Smooth muscle cell (in vitro differentiated cells): ENCODE measurements at regions not wholly inside any gene's neighbourhood (a gene's known extent, or its start where the extent isn't known, plus 50 kb on each side); places are given as distances from the start of the nearest gene placed in this dataset.

Experiments
- DNase-seq: peaks from one replicate; lab custom pipeline; 2025; ENCODE audit not compliant: unreplicated experiment; lab: John Stamatoyannopoulos, UW
- H2AFZ ChIP-seq: fragments of 200-600 bp; sonication (generic); 2 replicates; pipeline ENCODE4 v1.6.0; 2016; ENCODE audit warnings: antibody characterized with exemption, low read depth, mild to moderate bottlenecking
- H3F3A ChIP-seq: fragments of 200-600 bp; sonication (generic); 2 replicates; pipeline ENCODE4 v1.6.0; 2017; ENCODE audit warnings: antibody characterized with exemption, low read depth
- H3K27ac ChIP-seq: fragments of 200-600 bp; sonication (generic); 2 replicates; pipeline ENCODE4 v1.5.1; 2016; ENCODE audit warnings: low read depth, mild to moderate bottlenecking
- H3K27me3 ChIP-seq: fragments of 200-600 bp; sonication (generic); 2 replicates; pipeline ENCODE4 v1.6.1; 2016; ENCODE audit warnings: low read depth, mild to moderate bottlenecking
- H3K36me3 ChIP-seq: fragments of 200-600 bp; sonication (generic); 2 replicates; pipeline ENCODE4 v1.5.1; 2016; ENCODE audit warnings: low read depth
- H3K4me1 ChIP-seq: fragments of 200-600 bp; sonication (generic); 2 replicates; pipeline ENCODE4 v1.5.1; 2016; ENCODE audit warnings: low read depth
- H3K4me2 ChIP-seq: fragments of 200-600 bp; sonication (generic); 2 replicates; pipeline ENCODE4 v1.6.0; 2016; ENCODE audit warnings: mild to moderate bottlenecking
- H3K4me3 ChIP-seq: fragments of 200-600 bp; sonication (generic); 2 replicates; pipeline ENCODE4 v1.5.1; 2016; ENCODE audit warnings: mild to moderate bottlenecking
- H3K79me2 ChIP-seq: fragments of 200-600 bp; sonication (generic); 2 replicates; pipeline ENCODE4 v1.6.0; 2016; ENCODE audit warnings: low read depth, mild to moderate bottlenecking
- H3K9ac ChIP-seq: fragments of 200-600 bp; sonication (generic); 2 replicates; pipeline ENCODE4 v1.6.0; 2016; ENCODE audit warnings: low read depth
- H3K9me3 ChIP-seq: fragments of 200-600 bp; sonication (generic); replicated peaks from 2 replicates; pipeline ENCODE4 v1.5.1; 2016; ENCODE audit warnings: low read depth
- H4K20me1 ChIP-seq: fragments of 200-600 bp; sonication (generic); 2 replicates; pipeline ENCODE4 v1.6.0; 2016; ENCODE audit warnings: low read depth
- CTCF ChIP-seq: fragments of 200-600 bp; sonication (generic); IDR thresholded peaks from 2 replicates; pipeline ENCODE4 v1.5.1; 2017; ENCODE audit warnings: borderline replicate concordance, mild to moderate bottlenecking, antibody characterized with exemption; ENCODE audit not compliant: insufficient read depth, poor library complexity, severe bottlenecking
- WGBS: methylation state at CpG from one replicate; pipeline ENCODE4 v1.1.7; 2016; ENCODE audit warnings: low lambda C conversion rate; 5-methylcytosine and 5-hydroxymethylcytosine counted together

GRCh38 chr16:72657164-72657563, 390.8 kb downstream of the ZFHX3 start:
- DNase-seq: no peak
- TF ChIP-seq CTCF: no peak
- H3K79me2 ChIP-seq: no peaks in the 10 kb centered on the region
- H3K4me3 ChIP-seq: no peak overlapping the region
- no peak overlapping the region for H3K4me2 ChIP-seq
- H3K9ac ChIP-seq: no peak overlapping the region
- no peaks in the 10 kb centered on the region for H4K20me1 ChIP-seq
- no peaks in the 10 kb centered on the region for H3F3A ChIP-seq
- H3K27ac ChIP-seq: no peak overlapping the region
- no peaks in the 10 kb centered on the region for H3K4me1 ChIP-seq
- no peaks in the 10 kb centered on the region for H3K36me3 ChIP-seq
- no peaks in the 10 kb centered on the region for H3K9me3 ChIP-seq
- 96% methylated on average over 1 of the region's 1 CpG for WGBS
- no peaks in the 10 kb centered on the region for H3K27me3 ChIP-seq
- no peak overlapping the region for H2AFZ ChIP-seq

GRCh38 chr16:72654535-72654934, 393.4 kb downstream of the ZFHX3 start:
- H3K9ac ChIP-seq: no peak overlapping the region
- H4K20me1 ChIP-seq: no peaks in the 10 kb centered on the region
- no peak overlapping the region for H2AFZ ChIP-seq
- no peaks in the 10 kb centered on the region for H3K79me2 ChIP-seq
- no peaks in the 10 kb centered on the region for H3K27me3 ChIP-seq
- H3F3A ChIP-seq: no peaks in the 10 kb centered on the region
- no peak overlapping the region for H3K27ac ChIP-seq
- no peak for TF ChIP-seq CTCF
- no peak overlapping the region for H3K4me3 ChIP-seq
- H3K9me3 ChIP-seq: no peaks in the 10 kb centered on the region
- H3K4me2 ChIP-seq: no peak overlapping the region
- no peaks in the 10 kb centered on the region for H3K36me3 ChIP-seq
- H3K4me1 ChIP-seq: no peaks in the 10 kb centered on the region
- no peak for DNase-seq

DNA sequence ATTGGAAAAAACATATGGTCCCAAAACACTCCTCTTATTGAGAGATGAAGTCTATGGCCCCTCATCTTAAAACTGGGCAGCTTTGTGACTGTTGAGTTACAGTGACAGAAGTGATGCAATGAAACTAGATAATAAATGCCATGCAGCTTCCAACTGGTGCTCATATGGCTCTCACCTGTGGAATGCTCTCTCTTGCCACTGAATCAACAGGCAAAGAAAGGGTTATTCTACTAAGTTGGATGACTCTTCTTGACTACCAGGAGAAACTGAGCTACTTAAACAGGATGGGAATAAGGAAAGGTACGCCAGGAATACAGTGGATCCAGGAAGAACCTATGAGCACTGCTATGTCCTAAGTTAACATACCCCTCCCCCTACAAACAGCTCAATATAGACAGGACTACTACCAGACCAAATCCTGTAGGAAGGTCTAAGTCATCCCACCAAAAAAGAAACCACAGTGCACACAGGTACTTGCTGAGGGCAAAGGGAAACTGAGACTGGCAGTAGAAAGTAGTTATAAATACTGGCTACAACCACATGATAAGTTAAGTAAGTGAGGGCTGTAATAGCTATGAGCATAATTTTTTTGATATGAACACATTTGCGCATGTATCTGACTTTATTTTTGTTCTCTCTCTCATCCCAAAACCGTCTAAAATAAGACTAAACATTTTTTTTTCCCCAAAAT, 398.5 kb downstream of the ZFHX3 start:
- H3K4me1 ChIP-seq: no peaks in the 10 kb centered on the region
- no peaks in the 10 kb centered on the region for H3K79me2 ChIP-seq
- H4K20me1 ChIP-seq: no peaks in the 10 kb centered on the region
- no peak overlapping the region for H3K9ac ChIP-seq
- no peaks in the 10 kb centered on the region for H3K36me3 ChIP-seq
- no peaks in the 10 kb centered on the region for H3F3A ChIP-seq
- H2AFZ ChIP-seq: no peak overlapping the region
- no peak overlapping the region for H3K4me3 ChIP-seq
- no peak for TF ChIP-seq CTCF
- 94% methylated on average over 3 of the region's 3 CpGs for WGBS
- H3K4me2 ChIP-seq: no peak overlapping the region
- no peak overlapping the region for H3K27ac ChIP-seq
- H3K27me3 ChIP-seq: no peaks in the 10 kb centered on the region
- H3K9me3 ChIP-seq: no peaks in the 10 kb centered on the region
- DNase-seq: no peak

- Histone ChIP-seq H3K4me2 (no peak overlapping the region), H3K9ac (no peak overlapping the region), H2AFZ (no peak overlapping the region), H3K79me2 (no peaks in the 10 kb centered on the region), H3K4me1 (no peaks in the 10 kb centered on the region), H4K20me1 (no peaks in the 10 kb centered on the region), H3K4me3 (no peak overlapping the region), H3K27ac (no peak overlapping the region), H3K9me3 (no peaks in the 10 kb centered on the region), H3K36me3 (no peaks in the 10 kb centered on the region), H3K27me3 (no peaks in the 10 kb centered on the region), H3F3A (no peaks in the 10 kb centered on the region)
- DNase-seq: no peak
- TF ChIP-seq CTCF: no peak
- WGBS: 68% methylated on average over 3 of the region's 3 CpGs
These were observed 401.3 kb downstream of the ZFHX3 start for GRCh38 chr16:72646615-72647014.
